BLaER1 (cell line): ENCODE measurements at regions not wholly inside any gene's neighbourhood (a gene's known extent, or its start where the extent isn't known, plus 50 kb on each side); places are given as distances from the start of the nearest gene placed in this dataset.

ENCODE experiments used
- H3K27ac ChIP-seq: shearing (Covaris generic); formaldehyde crosslinking; 2 replicates; pipeline ENCODE4 v1.8.1; 2022
- H3K27me3 ChIP-seq: shearing (Covaris generic); formaldehyde crosslinking; 2 replicates; pipeline ENCODE4 v1.8.1; 2022
- H3K36me3 ChIP-seq: shearing (Covaris generic); formaldehyde crosslinking; 2 replicates; pipeline ENCODE4 v1.8.1; 2022
- H3K4me1 ChIP-seq: shearing (Covaris generic); formaldehyde crosslinking; 2 replicates; pipeline ENCODE4 v1.8.1; 2022
- H3K4me2 ChIP-seq: shearing (Covaris generic); formaldehyde crosslinking; 2 replicates; pipeline ENCODE4 v1.8.1; 2022
- H3K4me3 ChIP-seq: shearing (Covaris generic); formaldehyde crosslinking; 2 replicates; pipeline ENCODE4 v1.8.1; 2022
- H3K9ac ChIP-seq: shearing (Covaris generic); formaldehyde crosslinking; 2 replicates; pipeline ENCODE4 v1.8.1; 2022
- H3K9me3 ChIP-seq: shearing (Covaris generic); formaldehyde crosslinking; 2 replicates; pipeline ENCODE4 v1.8.1; 2022
- H4K20me1 ChIP-seq: shearing (Covaris generic); formaldehyde crosslinking; 2 replicates; pipeline ENCODE4 v1.8.1; 2022
- Cebpa-rat ChIP-seq: shearing (Covaris generic); IDR thresholded peaks from 2 replicates; pipeline ENCODE4 v1.8.1; 2022

- Histone ChIP-seq H3K4me3 (no peak overlapping the region), H3K4me1 (peaks cover 47% of the 10 kb centered on the region), H3K4me2 (no peak overlapping the region), H3K9me3 (no peaks in the 10 kb centered on the region), H3K27me3 (no peaks in the 10 kb centered on the region), H3K36me3 (no peaks in the 10 kb centered on the region), H4K20me1 (no peaks in the 10 kb centered on the region), H3K9ac (no peak overlapping the region), H3K27ac (no peak overlapping the region)
- TF ChIP-seq Cebpa-rat, result no peak
These were observed 164.9 kb upstream of the RAB4A start for GRCh38 chr1:229105822-229106525.

- H3K4me3 ChIP-seq, result no peak overlapping the region
- peaks cover 54% of the 10 kb centered on the region for H3K4me1 ChIP-seq
- no peak overlapping the region for H3K4me2 ChIP-seq
- TF ChIP-seq Cebpa-rat, result no peak
- H3K27me3 ChIP-seq, result no peaks in the 10 kb centered on the region
- no peaks in the 10 kb centered on the region for H4K20me1 ChIP-seq
- no peaks in the 10 kb centered on the region for H3K9me3 ChIP-seq
- no peak overlapping the region for H3K9ac ChIP-seq
- no peak overlapping the region for H3K27ac ChIP-seq
- H3K36me3 ChIP-seq, result no peaks in the 10 kb centered on the region
These were observed 164.3 kb upstream of the RAB4A start for GRCh38 chr1:229106526-229107125.

- TF ChIP-seq Cebpa-rat, result no peak
- Histone ChIP-seq H3K36me3 (no peaks in the 10 kb centered on the region), H3K27ac (no peak overlapping the region), H3K4me2 (no peak overlapping the region), H3K9ac (no peak overlapping the region), H4K20me1 (no peaks in the 10 kb centered on the region), H3K27me3 (no peaks in the 10 kb centered on the region), H3K4me3 (no peak overlapping the region), H3K9me3 (no peaks in the 10 kb centered on the region), H3K4me1 (peaks cover 57% of the 10 kb centered on the region)
These were observed 163.6 kb upstream of the RAB4A start for GRCh38 chr1:229107304-229107815.

- Histone ChIP-seq H3K27ac (no peak overlapping the region), H3K9me3 (no peaks in the 10 kb centered on the region), H3K27me3 (no peaks in the 10 kb centered on the region)
These were observed 162.9 kb upstream of the RAB4A start for GRCh38 chr1:229107972-229108371.

GRCh38 chr1:229108598-229109201, 162.2 kb upstream of the RAB4A start:
- H3K4me2 ChIP-seq, result peak overlapping the region; percentile 77
- no peaks in the 10 kb centered on the region for H3K27me3 ChIP-seq
- no peak for TF ChIP-seq Cebpa-rat
- no peaks in the 10 kb centered on the region for H3K9me3 ChIP-seq
- H3K9ac ChIP-seq, result peak overlapping the region; percentile 9; the same call in 1 of the 2 replicates
- H3K27ac ChIP-seq, result peak overlapping the region; percentile 47; the same call in 1 of the 2 replicates
- H3K4me1 ChIP-seq, result peaks cover 61% of the 10 kb centered on the region
- no peak overlapping the region for H3K4me3 ChIP-seq
- H4K20me1 ChIP-seq, result no peaks in the 10 kb centered on the region
- H3K36me3 ChIP-seq, result no peaks in the 10 kb centered on the region

More at GRCh38 chr1:229107972-229108371, 162.9 kb upstream of the RAB4A start:
- Histone ChIP-seq H3K4me2 (peak overlapping the region; percentile 77), H3K4me1 (peaks cover 57% of the 10 kb centered on the region), H4K20me1 (no peaks in the 10 kb centered on the region), H3K9ac (no peak overlapping the region), H3K4me3 (no peak overlapping the region), H3K36me3 (no peaks in the 10 kb centered on the region)
- TF ChIP-seq Cebpa-rat, result no peak

GRCh38 chr1:229109320-229109761, 161.6 kb upstream of the RAB4A start:
- Histone ChIP-seq H3K4me1 (peaks cover 68% of the 10 kb centered on the region), H3K9me3 (no peaks in the 10 kb centered on the region), H3K9ac (peak overlapping the region; percentile 9; the same call in 1 of the 2 replicates), H3K27me3 (no peaks in the 10 kb centered on the region), H3K36me3 (no peaks in the 10 kb centered on the region), H3K4me2 (peak overlapping the region; percentile 77), H4K20me1 (no peaks in the 10 kb centered on the region), H3K27ac (peak overlapping the region; percentile 47), H3K4me3 (no peak overlapping the region)
- no peak for TF ChIP-seq Cebpa-rat

GRCh38 chr1:229110986-229111385, 159.9 kb upstream of the RAB4A start:
- Histone ChIP-seq H4K20me1 (no peaks in the 10 kb centered on the region), H3K27ac (no peak overlapping the region), H3K4me1 (peaks cover 76% of the 10 kb centered on the region), H3K27me3 (no peaks in the 10 kb centered on the region), H3K9me3 (no peaks in the 10 kb centered on the region), H3K4me3 (no peak overlapping the region), H3K9ac (no peak overlapping the region), H3K36me3 (no peaks in the 10 kb centered on the region), H3K4me2 (no peak overlapping the region)
- TF ChIP-seq Cebpa-rat, result no peak

GRCh38 chr1:229111703-229112319, 159.1 kb upstream of the RAB4A start:
- TF ChIP-seq Cebpa-rat, result no peak
- H3K27me3 ChIP-seq, result no peaks in the 10 kb centered on the region
- no peaks in the 10 kb centered on the region for H4K20me1 ChIP-seq
- H3K27ac ChIP-seq, result no peak overlapping the region
- no peak overlapping the region for H3K4me2 ChIP-seq
- no peaks in the 10 kb centered on the region for H3K36me3 ChIP-seq
- no peak overlapping the region for H3K4me3 ChIP-seq
- peaks cover 81% of the 10 kb centered on the region for H3K4me1 ChIP-seq
- no peak overlapping the region for H3K9ac ChIP-seq
- no peaks in the 10 kb centered on the region for H3K9me3 ChIP-seq

- no peak for TF ChIP-seq Cebpa-rat
- Histone ChIP-seq H3K4me2 (peak overlapping the region; percentile 89; the same call in 1 of the 2 replicates), H3K4me1 (peaks cover 87% of the 10 kb centered on the region)
These were observed 157.9 kb upstream of the RAB4A start for GRCh38 chr1:229112832-229113548.

More at GRCh38 chr1:229112832-229113548, 157.9 kb upstream of the RAB4A start:
- Histone ChIP-seq H3K27me3 (no peaks in the 10 kb centered on the region), H3K9ac (no peak overlapping the region), H3K4me3 (no peak overlapping the region), H4K20me1 (no peaks in the 10 kb centered on the region), H3K36me3 (no peaks in the 10 kb centered on the region), H3K9me3 (no peaks in the 10 kb centered on the region), H3K27ac (no peak overlapping the region)
